ENCODE measurements at regions not wholly inside any gene's neighbourhood (a gene's known extent, or its start where the extent isn't known, plus 50 kb on each side); places are given as distances from the start of the nearest gene placed in this dataset.

GRCh38 chr12:116399055-116399454 lies 121.6 kb upstream of the MED13L start:
- no peaks in the 10 kb centered on the region for H4K20me1 ChIP-seq (ENCODE audit: insufficient read depth, low read length)
- H3K27me3 ChIP-seq (ENCODE audit: control insufficient read depth in 1 of 2, insufficient read depth in 2 of 2, low read length in 2 of 2): peaks cover 0 to 7% of the 10 kb centered on the region in 2 experiments; a peak in 1 of 5 replicates
- H2AFZ ChIP-seq (ENCODE audit: low read length): no peak overlapping the region
- no peak overlapping the region for H3K27ac ChIP-seq (ENCODE audit: extremely low read length, insufficient read depth, low read length)
- H3K9me3 ChIP-seq (ENCODE audit: low read length): no peaks in the 10 kb centered on the region
- no peak overlapping the region for H3K9ac ChIP-seq (ENCODE audit: insufficient read depth, low read depth, low read length)
- BruUV-seq (replicated peaks): no TSS peak
- intact Hi-C loops (cut with micrococcal nuclease; ENCODE audit: unreplicated experiment): no loop called here
- no peaks in the 10 kb centered on the region for H3K79me2 ChIP-seq (ENCODE audit: insufficient read depth, low read length)
- no peaks in the 10 kb centered on the region for H3K4me1 ChIP-seq (ENCODE audit: insufficient read depth, low read length)
- ATAC-seq: no peak
- no peak overlapping the region for H3K4me3 ChIP-seq (replicated peaks in 1 of 3; ENCODE audit: insufficient read depth in 1 of 3, low read depth in 2 of 3, low read length in 3 of 3)
- no peak for TF ChIP-seq NCOR1 (IDR thresholded peaks at IDR 0.05; ENCODE audit: borderline replicate concordance, low read length)
- DNase-seq (ENCODE audit: low spot score): no peak
- H3K4me2 ChIP-seq (ENCODE audit: low read depth, low read length): no peak overlapping the region
- POLR2A ChIA-PET: no interaction called here
- H3K36me3 ChIP-seq (replicated peaks in 1 of 2; ENCODE audit: control insufficient read depth in 1 of 2, insufficient read depth in 2 of 2, low read length in 2 of 2): no peaks in the 10 kb centered on the region
- 0% methylated on average over 1 of the region's 1 CpG for WGBS (ENCODE audit: low lambda C conversion rate)
- no peak for FAIRE-seq
- in situ Hi-C loops (cut with HindIII; ENCODE audit: extremely low pct_ligation_motif_present, low pct_unique_long_range_greater_than_20kb): no loop called here
- CTCF ChIA-PET (ENCODE audit: low intra/inter-chr PET ratio, low total read pairs): no interaction called here

- peak; percentile 25; the same call in 1 of the 2 replicates for TF ChIP-seq MNT (IDR thresholded peaks at IDR 0.05)
- no peak for TF ChIP-seq ZNF740 (CRISPR knock-in tag; IDR thresholded peaks at IDR 0.05)
- H3K4me3 ChIP-seq (replicated peaks in 1 of 3; ENCODE audit: insufficient read depth in 1 of 3, low read depth in 2 of 3, low read length in 3 of 3): no peak overlapping the region
- no peak overlapping the region for H2AFZ ChIP-seq (ENCODE audit: low read length)
- H3K4me1 ChIP-seq (ENCODE audit: insufficient read depth, low read length): peaks cover 12% of the 10 kb centered on the region
- H3K4me2 ChIP-seq (ENCODE audit: low read depth, low read length): no peak overlapping the region
- no TSS peak for BruUV-seq (replicated peaks)
- in situ Hi-C loops (cut with HindIII; ENCODE audit: extremely low pct_ligation_motif_present, low pct_unique_long_range_greater_than_20kb) (no loop called here), intact Hi-C loops (cut with micrococcal nuclease; ENCODE audit: unreplicated experiment) (no loop called here)
- FAIRE-seq (no peak), DNase-seq (ENCODE audit: low spot score) (no peak), ATAC-seq (no peak)
- POLR2A ChIA-PET: no interaction called here
- no peak overlapping the region for H3K9ac ChIP-seq (ENCODE audit: insufficient read depth, low read depth, low read length)
- no peak overlapping the region for H3K27ac ChIP-seq (ENCODE audit: extremely low read length, insufficient read depth, low read length)
- H3K79me2 ChIP-seq (ENCODE audit: insufficient read depth, low read length): no peaks in the 10 kb centered on the region
- H3K36me3 ChIP-seq (replicated peaks in 1 of 2; ENCODE audit: control insufficient read depth in 1 of 2, insufficient read depth in 2 of 2, low read length in 2 of 2): no peaks in the 10 kb centered on the region
- 21% methylated on average over 4 of the region's 4 CpGs for WGBS (ENCODE audit: low lambda C conversion rate)
- no peaks in the 10 kb centered on the region for H3K9me3 ChIP-seq (ENCODE audit: low read length)
- H4K20me1 ChIP-seq (ENCODE audit: insufficient read depth, low read length): no peaks in the 10 kb centered on the region
- H3K27me3 ChIP-seq (ENCODE audit: control insufficient read depth in 1 of 2, insufficient read depth in 2 of 2, low read length in 2 of 2): peaks cover 0 to 3% of the 10 kb centered on the region in 2 experiments; a peak in 1 of 5 replicates
- CTCF ChIA-PET (ENCODE audit: low intra/inter-chr PET ratio, low total read pairs): no interaction called here
These were observed 123.3 kb upstream of the MED13L start for GRCh38 chr12:116400636-116401372.
